Sigmoid colon (tissue), 6 donors: ENCODE measurements at regions not wholly inside any gene's neighbourhood (a gene's known extent, or its start where the extent isn't known, plus 50 kb on each side); places are given as distances from the start of the nearest gene placed in this dataset.

ENCODE experiments used
- DNase-seq: peaks from one replicate; pipeline ENCODE4 v3.0.0-alpha.2; 2019
- H3K27ac ChIP-seq, 4 donors: fragments of 200-600 bp; sonication (generic); one replicate each; pipeline ENCODE4 v1.5.1; 2016 to 2019; ENCODE audit warnings: mild to moderate bottlenecking in 1 of 4
- H3K27me3 ChIP-seq, 3 donors: fragments of 200-600 bp; sonication (generic); one replicate each; pipeline ENCODE4 v1.5.1; 2019; ENCODE audit warnings: mild to moderate bottlenecking in 1 of 3
- H3K36me3 ChIP-seq, 4 donors: fragments of 200-600 bp; sonication (generic); one replicate each; pipeline ENCODE4 v1.5.1; 2016 to 2019
- H3K4me1 ChIP-seq, 4 donors: fragments of 200-600 bp; sonication (generic); one replicate each; pipeline ENCODE4 v1.5.1; 2017 to 2019
- H3K4me3 ChIP-seq, 4 donors: fragments of 200-600 bp; sonication (generic); one replicate each; pipeline ENCODE4 v1.5.1; 2017 to 2019; ENCODE audit warnings: mild to moderate bottlenecking in 2 of 4, moderate library complexity in 1 of 4
- H3K9me3 ChIP-seq, 4 donors: fragments of 200-600 bp in 3 of 4; sonication (generic) in 3 of 4; one replicate each; pipeline versions ENCODE4 v1.5.1 to v1.6.1; 2013 to 2019
- CTCF ChIP-seq, 4 experiments: fragments of 450-650 bp in 3 of 4; fragments of 200-600 bp in 1 of 4; IDR thresholded peaks; one replicate each; pipeline ENCODE4 v1.5.1; 2016 to 2019; ENCODE audit warnings: antibody characterized with exemption in 4 of 4, mild to moderate bottlenecking in 3 of 4, moderate library complexity in 2 of 4
- EP300 ChIP-seq, 4 donors: sonication (generic); formaldehyde crosslinking; IDR thresholded peaks; one replicate each; pipeline ENCODE4 v1.6.1; 2017; ENCODE audit warnings: antibody characterized with exemption in 4 of 4
- POLR2A ChIP-seq, 2 donors: fragments of 450-650 bp; IDR thresholded peaks; one replicate each; pipeline ENCODE4 v1.6.1; 2016; ENCODE audit warnings: antibody characterized with exemption in 2 of 2, mild to moderate bottlenecking in 2 of 2, moderate library complexity in 2 of 2
- POLR2AphosphoS5 ChIP-seq, 4 donors: sonication (generic); formaldehyde crosslinking; IDR thresholded peaks; one replicate each; pipeline ENCODE4 v1.6.1; 2017; ENCODE audit warnings: antibody characterized with exemption in 4 of 4
- WGBS, 2 donors: extraction: QIAGEN DNeasy Blood & Tissue Kit; methylation state at CpG; one replicate each; pipeline ENCODE4 v1.1.7; 2013; 5-methylcytosine and 5-hydroxymethylcytosine counted together
- intact Hi-C: fragments of 100-400 bp; cut with DNase I; formaldehyde crosslinking; loops from one replicate; pipeline ENCODE4 v1.15.1; 2023
- donor health status: healthy with polysubstance abuse.
- donor health status: healthy.

- H3K4me3 ChIP-seq, result no peak overlapping the region
- 46 to 65% methylated on average over 3 of the region's 3 CpGs for WGBS, 2 donors
- H3K9me3 ChIP-seq, result no peaks in the 10 kb centered on the region
- H3K27me3 ChIP-seq, result no peaks in the 10 kb centered on the region
- no peak overlapping the region for H3K27ac ChIP-seq
- no peaks in the 10 kb centered on the region for H3K4me1 ChIP-seq
- no peak for TF ChIP-seq CTCF (IDR thresholded peaks at IDR 0.05)
- intact Hi-C loops, result no loop called here
- DNase-seq, result no peak
- H3K36me3 ChIP-seq, result no peaks in the 10 kb centered on the region
Measured at GRCh38 chr18:30403278-30403677, 639.3 kb downstream of the DSC3 start.

- TF ChIP-seq POLR2AphosphoS5 (IDR thresholded peaks at IDR 0.05) (no peak), EP300 (IDR thresholded peaks at IDR 0.05) (no peak), CTCF (IDR thresholded peaks at IDR 0.05) (no peak), POLR2A (IDR thresholded peaks at IDR 0.05) (no peak)
- no peak for DNase-seq
- peaks cover 0 to 2% (median 0%) of the 10 kb centered on the region in 4 donors for H3K9me3 ChIP-seq
- intact Hi-C loops, result no loop called here
- no peak overlapping the region for H3K27ac ChIP-seq
- H3K4me3 ChIP-seq, result no peak overlapping the region
- H3K36me3 ChIP-seq, result no peaks in the 10 kb centered on the region
- H3K27me3 ChIP-seq, result no peaks in the 10 kb centered on the region
- WGBS, 2 donors, result 8 to 13% methylated on average over 2 of the region's 2 CpGs
- no peaks in the 10 kb centered on the region for H3K4me1 ChIP-seq
Measured at GRCh38 chr18:30387401-30387800, 655.1 kb downstream of the DSC3 start.

- WGBS, 2 donors, result 39 to 47% methylated on average over 5 of the region's 5 CpGs
- H3K27me3 ChIP-seq, result no peaks in the 10 kb centered on the region
- intact Hi-C loops, result no loop called here
- H3K9me3 ChIP-seq, result peaks cover 0 to 2% (median 0%) of the 10 kb centered on the region in 4 donors
- TF ChIP-seq POLR2AphosphoS5 (IDR thresholded peaks at IDR 0.05), result no peak
- no peak for TF ChIP-seq CTCF (IDR thresholded peaks at IDR 0.05)
- no peak for TF ChIP-seq EP300 (IDR thresholded peaks at IDR 0.05)
- TF ChIP-seq POLR2A (IDR thresholded peaks at IDR 0.05), result no peak
- no peaks in the 10 kb centered on the region for H3K4me1 ChIP-seq
- no peak overlapping the region for H3K4me3 ChIP-seq
- DNase-seq, result no peak
- no peak overlapping the region for H3K27ac ChIP-seq
- H3K36me3 ChIP-seq, result no peaks in the 10 kb centered on the region
Measured at GRCh38 chr18:30386624-30387023, 655.9 kb downstream of the DSC3 start.

- no peaks in the 10 kb centered on the region for H3K36me3 ChIP-seq
- WGBS, 2 donors, result 18 to 64% methylated on average over 1 of the region's 1 CpG
- DNase-seq, result no peak
- intact Hi-C loops, result no loop called here
- H3K27me3 ChIP-seq, result no peaks in the 10 kb centered on the region
- no peaks in the 10 kb centered on the region for H3K4me1 ChIP-seq
- TF ChIP-seq CTCF (IDR thresholded peaks at IDR 0.05) (no peak), EP300 (IDR thresholded peaks at IDR 0.05) (no peak), POLR2A (IDR thresholded peaks at IDR 0.05) (no peak), POLR2AphosphoS5 (IDR thresholded peaks at IDR 0.05) (no peak)
- H3K9me3 ChIP-seq, result peaks cover 0 to 3% (median 0%) of the 10 kb centered on the region in 4 donors
- H3K4me3 ChIP-seq, result no peak overlapping the region
- H3K27ac ChIP-seq, result no peak overlapping the region
Measured at GRCh38 chr18:30385684-30386083, 656.9 kb downstream of the DSC3 start.

GRCh38 chr18:30381826-30382225 is 660.7 kb downstream of the DSC3 start:
- Histone ChIP-seq H3K27ac (no peak overlapping the region), H3K27me3 (no peaks in the 10 kb centered on the region), H3K4me3 (no peak overlapping the region), H3K36me3 (no peaks in the 10 kb centered on the region), H3K9me3 (peaks cover 0 to 5% (median 0%) of the 10 kb centered on the region in 4 donors), H3K4me1 (no peaks in the 10 kb centered on the region)
- intact Hi-C loops, result no loop called here
- TF ChIP-seq POLR2AphosphoS5 (IDR thresholded peaks at IDR 0.05), result no peak
- DNase-seq, result no peak
- 92 to 93% methylated on average over 2 of the region's 2 CpGs for WGBS, 2 donors
